ENCODE measurements at regions not wholly inside any gene's neighbourhood (a gene's known extent, or its start where the extent isn't known, plus 50 kb on each side); places are given as distances from the start of the nearest gene placed in this dataset.
"Not testable (repeated sequence)": the region's sequence is repeated elsewhere in the genome, so short reads cannot be mapped to it uniquely, and the experiment has no call there.

GRCh38 chr12:33184161-33184560 lies 255.5 kb downstream of the SYT10 start:
- DNase-seq, result no peak

GRCh38 chr12:33182485-33182884 lies 257.1 kb downstream of the SYT10 start:
- no peak for DNase-seq

- no peak for DNase-seq
These were observed 258.7 kb downstream of the SYT10 start for GRCh38 chr12:33180918-33181317.

- DNase-seq, result not testable (repeated sequence)
These were observed 269.7 kb upstream of the PKP2 start for GRCh38 chr12:33166260-33166659.

- DNase-seq, result no peak
These were observed 259.5 kb upstream of the PKP2 start for GRCh38 chr12:33156042-33156441.

GRCh38 chr12:33147292-33147691 lies 250.7 kb upstream of the PKP2 start:
- not testable (repeated sequence) for DNase-seq

GRCh38 chr12:33129500-33129899 lies 232.9 kb upstream of the PKP2 start:
- DNase-seq, result no peak

GRCh38 chr12:33125755-33126154 lies 229.2 kb upstream of the PKP2 start:
- DNase-seq, result no peak

GRCh38 chr12:33116284-33116683 lies 219.7 kb upstream of the PKP2 start:
- no peak for DNase-seq

GRCh38 chr12:33115716-33116115 lies 219.1 kb upstream of the PKP2 start:
- no peak for DNase-seq

GRCh38 chr12:33111850-33112249 lies 215.3 kb upstream of the PKP2 start:
- DNase-seq, result no peak

- DNase-seq, result not testable (repeated sequence)
These were observed 211.2 kb upstream of the PKP2 start for GRCh38 chr12:33107827-33108226.

- DNase-seq, result no peak
These were observed 197.0 kb upstream of the PKP2 start for GRCh38 chr12:33093534-33093933.

GRCh38 chr12:33087876-33088275 lies 191.3 kb upstream of the PKP2 start:
- DNase-seq, result not testable (repeated sequence)

GRCh38 chr12:33076401-33076800 lies 179.8 kb upstream of the PKP2 start:
- not testable (repeated sequence) for DNase-seq

- not testable (repeated sequence) for DNase-seq
These were observed 178.7 kb upstream of the PKP2 start for GRCh38 chr12:33075130-33075766.

- DNase-seq, result no peak
These were observed 165.3 kb upstream of the PKP2 start for GRCh38 chr12:33061844-33062243.

GRCh38 chr12:33054371-33054770 lies 157.8 kb upstream of the PKP2 start:
- DNase-seq, result no peak

GRCh38 chr12:33052141-33053051 lies 155.8 kb upstream of the PKP2 start:
- no peak for DNase-seq

- DNase-seq, result no peak
These were observed 151.1 kb upstream of the PKP2 start for GRCh38 chr12:33047666-33048065.

- no peak for DNase-seq
These were observed 147.9 kb upstream of the PKP2 start for GRCh38 chr12:33044447-33044846.

- DNase-seq, result no peak
These were observed 145.0 kb upstream of the PKP2 start for GRCh38 chr12:33041562-33041961.

- not testable (repeated sequence) for DNase-seq
These were observed 137.4 kb upstream of the PKP2 start for GRCh38 chr12:33033999-33034398.

- DNase-seq, result no peak
These were observed 130.2 kb upstream of the PKP2 start for GRCh38 chr12:33026791-33027190.
